ENCODE measurements at regions not wholly inside any gene's neighbourhood (a gene's known extent, or its start where the extent isn't known, plus 50 kb on each side); places are given as distances from the start of the nearest gene placed in this dataset.

DNA sequence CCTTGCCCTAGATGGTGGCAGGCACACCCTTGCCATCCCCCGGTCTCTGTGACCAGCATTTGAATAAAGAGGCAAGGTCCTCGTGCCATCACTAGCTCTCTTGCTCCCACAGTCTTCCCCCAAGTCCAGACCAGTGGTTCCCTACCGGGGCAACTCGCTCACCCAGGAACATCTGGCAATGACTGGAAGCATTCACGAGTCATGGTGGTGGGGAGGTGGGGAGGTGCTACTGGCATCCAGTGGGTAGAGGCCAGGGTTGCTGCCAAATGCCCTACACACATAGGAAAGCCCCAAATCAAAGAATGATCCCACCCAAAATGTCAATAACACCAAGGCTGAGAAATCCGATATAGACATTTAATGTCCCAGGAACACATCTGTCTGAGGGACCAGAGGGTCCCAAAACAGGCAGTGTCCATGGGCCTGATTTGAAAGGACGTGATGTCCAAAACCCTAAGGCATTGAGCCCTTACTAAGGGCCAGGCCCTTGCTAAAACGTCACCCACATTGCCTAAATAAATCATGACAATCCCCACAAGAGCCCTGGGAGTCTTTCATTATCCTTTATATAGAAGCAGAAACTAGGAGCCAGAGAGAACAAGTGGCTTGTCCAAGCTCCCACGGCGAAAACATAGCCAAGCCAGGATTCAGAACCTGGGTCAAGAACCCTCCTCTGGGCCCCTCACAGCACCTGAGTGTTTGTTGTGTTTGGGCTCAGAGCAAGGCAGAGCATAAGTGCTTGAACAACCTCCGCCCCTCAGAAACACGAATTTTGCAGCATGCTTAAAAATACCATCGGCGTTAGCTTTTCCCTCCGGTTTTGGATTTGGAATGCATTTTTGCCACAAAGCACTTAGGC lies 119.3 kb upstream of the WWC1 start:
- no peak for DNase-seq

DNA sequence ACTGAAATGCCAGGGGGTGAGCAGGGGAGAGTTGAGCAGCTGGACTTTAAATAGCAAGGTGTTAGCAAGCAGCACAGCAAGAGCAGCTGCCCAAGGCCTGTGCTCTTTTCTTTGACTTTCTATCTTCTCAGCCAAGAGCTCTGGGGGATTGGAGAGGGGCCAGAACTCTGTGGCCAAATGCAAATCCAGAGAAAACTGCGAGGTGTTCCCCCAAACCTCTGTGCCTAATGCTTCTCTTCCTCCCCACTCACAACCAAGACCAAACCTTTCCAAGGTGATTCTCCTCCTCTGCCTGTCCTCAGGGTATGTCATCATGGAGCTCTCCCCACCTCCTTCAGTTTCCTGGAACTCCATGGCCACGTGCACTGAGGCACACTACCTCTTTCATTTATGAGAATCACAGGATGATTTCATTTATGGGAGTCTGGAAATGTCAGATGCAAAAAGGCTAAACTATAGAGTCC lies 118.7 kb upstream of the WWC1 start:
- no peak for DNase-seq

DNA sequence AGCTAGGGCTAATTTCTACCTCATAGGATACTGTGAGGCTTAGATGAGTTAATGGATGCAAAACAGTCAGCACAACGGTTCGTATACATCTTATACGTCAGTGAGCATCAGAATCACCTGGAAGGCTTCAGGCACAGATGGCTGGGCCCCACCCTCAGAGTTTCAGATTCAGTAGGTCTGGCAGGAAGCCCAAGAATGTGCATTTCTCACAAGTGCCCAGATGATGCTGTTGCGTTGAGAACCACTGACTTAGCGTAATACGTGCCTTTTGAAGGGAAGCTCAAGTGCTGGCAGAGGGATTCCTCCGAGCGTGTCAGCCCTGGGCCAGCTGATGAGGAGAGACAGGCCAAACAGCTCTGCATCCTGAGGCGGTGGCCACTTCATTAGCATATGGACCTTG lies 117.1 kb upstream of the WWC1 start:
- DNase-seq, result no peak

DNA sequence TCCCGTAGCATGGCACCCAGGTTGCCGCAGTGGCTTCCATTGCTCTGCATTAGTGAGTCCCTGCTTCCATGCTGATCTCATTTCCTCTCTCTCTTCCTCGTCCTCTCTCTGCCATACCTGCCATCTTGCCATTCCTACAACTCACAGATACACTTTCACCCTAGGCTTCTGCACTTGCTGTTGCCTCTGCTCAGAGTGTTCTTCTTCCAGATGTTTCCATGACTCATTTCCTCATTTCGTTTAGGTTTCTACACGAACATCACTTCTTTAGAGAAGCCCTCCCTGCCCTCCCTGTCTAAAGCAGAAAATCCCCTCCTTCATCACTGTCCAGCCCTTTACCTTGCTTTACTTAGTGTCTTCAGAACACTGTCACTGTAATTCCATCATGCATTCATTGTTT lies 115.2 kb upstream of the WWC1 start:
- DNase-seq, result peak in 1 of 2 donors; percentile 7

DNA sequence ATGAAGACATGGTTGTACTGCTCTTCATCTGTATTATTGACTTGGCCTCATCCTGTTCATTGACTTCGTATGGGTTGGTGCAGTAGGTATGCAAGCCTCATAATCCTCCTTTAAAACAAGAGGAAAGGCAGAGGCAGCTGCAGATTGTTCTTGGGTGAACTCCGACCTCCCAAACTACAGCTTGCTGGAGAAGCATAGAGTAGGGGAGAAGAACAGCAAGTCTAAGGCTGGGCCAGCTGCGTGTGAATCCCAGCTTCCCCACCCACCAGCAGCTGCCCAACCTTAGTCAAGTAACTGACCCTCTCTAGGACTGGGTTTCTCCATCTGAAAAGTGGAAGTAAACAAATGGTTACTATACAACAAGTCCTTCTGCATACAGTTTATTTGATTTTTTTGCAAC lies 114.5 kb upstream of the WWC1 start:
- peak; percentile 23 to 41 for DNase-seq

DNA sequence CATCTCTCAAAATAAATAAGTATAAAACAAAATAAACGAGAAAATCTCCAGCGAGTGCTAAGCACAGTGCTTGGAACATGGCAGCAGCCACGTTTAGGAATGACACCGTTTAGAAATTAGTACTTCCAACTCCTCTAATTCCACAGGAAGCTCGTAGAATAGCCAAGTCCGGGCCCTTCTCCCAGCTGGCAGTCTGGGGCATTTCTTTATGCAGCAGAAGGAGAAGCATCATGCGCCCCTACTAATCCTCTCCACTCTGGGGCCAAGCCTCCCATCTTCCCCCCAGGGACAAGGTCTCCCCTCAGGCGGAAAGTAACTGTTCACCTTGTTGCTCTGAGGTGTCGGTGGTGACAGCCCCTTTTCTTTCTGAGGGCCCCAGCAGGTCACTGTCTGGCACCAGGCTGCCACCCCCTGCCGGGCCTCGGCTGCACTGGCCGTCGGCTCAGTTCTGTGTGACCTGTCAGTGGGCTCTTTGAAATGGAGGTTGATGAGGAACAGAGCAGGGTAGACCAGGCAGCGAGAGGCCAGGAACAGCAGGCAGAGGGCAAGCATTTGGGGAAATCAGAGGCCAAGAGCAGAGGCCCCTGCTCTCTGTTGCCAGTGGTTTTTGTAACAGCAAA lies 113.5 kb upstream of the WWC1 start:
- DNase-seq, result no peak

DNA sequence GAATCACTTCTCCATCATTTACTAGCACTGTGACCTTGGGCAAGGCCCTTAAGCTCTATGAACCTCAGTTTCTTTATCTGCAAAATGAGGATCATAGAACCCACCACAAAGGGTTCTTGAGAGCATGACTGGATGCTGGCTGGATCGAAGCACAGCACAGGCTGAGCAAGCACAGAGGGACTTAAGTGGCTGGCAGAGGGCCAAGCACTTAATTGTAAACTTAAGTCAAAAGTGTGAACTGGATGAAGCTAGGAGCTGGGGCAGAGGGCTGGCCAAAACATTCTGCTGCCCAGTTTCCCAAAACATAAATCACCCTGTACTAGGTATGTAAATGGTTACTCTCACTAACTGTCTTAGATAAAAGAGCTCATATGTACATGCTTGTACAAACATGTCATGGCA lies 112.3 kb upstream of the WWC1 start:
- no peak for DNase-seq

DNA sequence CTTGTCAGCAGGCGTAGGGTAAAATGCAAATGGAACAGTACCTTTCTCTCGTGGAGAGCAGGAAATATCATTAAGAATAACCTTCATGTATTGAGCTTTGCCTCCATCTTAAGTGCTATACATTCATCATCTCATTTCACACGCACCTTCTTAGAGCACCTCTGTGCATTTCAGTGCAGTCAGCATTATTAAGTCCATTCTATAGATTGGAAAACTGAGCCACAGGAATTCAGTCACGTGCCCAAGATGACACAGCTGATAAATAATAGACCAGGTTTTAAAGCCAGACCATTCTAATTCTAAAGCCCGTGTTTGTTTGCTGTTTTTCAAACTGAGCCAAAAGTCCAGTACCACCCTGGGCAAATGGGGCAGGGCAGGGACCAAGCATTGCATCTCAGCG lies 109.2 kb upstream of the WWC1 start:
- no peak for DNase-seq

DNA sequence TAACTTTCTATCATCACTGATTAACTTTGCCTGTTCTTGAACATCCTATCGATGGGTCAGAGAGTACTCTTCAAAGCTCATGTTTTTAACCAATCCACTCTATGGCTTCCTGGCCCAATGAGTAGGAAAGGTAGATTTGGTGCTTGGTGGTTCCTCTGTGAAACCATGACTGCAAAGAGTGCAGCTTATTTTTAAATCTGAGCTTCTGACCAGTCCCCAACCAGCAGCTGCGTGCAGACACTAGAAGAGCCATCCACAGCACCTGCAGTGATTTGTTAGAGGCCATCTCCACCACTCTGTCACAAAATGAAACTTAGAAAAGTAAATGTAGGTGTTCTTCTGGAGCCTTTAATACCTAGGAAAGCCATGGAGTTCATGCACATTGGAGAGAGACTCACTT lies 107.3 kb upstream of the WWC1 start:
- DNase-seq, result no peak

DNA sequence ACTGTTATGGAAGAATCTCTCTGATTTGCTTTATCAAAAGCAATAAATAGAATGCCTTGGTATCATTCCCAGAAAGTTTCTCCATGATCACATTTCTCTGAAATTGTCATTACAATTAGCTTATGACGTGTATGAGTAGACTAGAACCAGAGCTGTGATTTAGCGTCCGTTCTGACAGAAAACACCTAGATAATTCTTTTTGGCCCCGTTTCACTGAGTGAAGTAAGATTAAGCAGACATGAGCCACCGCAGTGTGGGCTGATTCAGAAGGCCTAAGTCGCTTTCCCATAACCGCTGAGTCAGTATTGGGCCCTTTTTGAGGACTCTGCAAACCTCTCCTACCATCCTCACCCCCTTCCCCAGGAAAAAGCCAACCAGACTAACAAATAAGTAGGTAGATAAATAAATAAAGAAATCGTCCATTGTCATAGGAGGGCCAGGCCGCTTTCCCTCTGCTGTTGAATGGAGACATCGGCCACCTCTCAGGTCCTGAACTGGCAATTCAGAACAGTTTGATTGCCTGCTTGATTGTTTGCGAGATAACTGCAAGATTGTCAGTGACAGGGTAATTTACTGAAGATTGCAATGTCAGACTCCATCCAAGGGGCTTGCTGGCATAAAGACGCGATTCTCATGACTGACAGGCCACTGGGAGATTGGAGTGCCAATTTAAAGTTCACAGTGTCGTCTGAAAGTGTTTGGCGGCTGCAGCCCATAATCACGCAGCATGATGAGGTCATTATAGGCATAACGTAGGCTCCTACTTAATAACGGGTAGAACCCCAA lies 105.0 kb upstream of the WWC1 start:
- DNase-seq, result no peak

DNA sequence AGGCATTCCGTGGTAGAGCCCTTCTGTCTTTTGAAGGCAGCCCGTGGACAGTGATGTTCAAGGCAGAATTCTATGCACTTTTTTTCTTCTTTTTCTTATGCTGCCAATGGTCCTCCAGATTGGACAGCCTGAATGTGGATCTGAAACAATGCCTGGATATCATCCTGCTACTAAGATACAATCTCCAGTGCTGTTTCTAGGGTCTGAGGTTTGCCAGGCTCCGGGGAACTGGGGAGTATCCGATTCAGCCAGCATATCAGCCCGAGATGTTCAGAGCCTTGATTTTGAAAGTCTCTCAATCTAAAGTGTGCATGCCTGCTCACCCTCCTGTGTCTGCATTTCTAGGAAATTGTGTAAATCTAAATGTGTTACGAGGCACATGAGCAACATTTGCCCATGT lies 103.8 kb upstream of the WWC1 start:
- DNase-seq, result no peak

DNA sequence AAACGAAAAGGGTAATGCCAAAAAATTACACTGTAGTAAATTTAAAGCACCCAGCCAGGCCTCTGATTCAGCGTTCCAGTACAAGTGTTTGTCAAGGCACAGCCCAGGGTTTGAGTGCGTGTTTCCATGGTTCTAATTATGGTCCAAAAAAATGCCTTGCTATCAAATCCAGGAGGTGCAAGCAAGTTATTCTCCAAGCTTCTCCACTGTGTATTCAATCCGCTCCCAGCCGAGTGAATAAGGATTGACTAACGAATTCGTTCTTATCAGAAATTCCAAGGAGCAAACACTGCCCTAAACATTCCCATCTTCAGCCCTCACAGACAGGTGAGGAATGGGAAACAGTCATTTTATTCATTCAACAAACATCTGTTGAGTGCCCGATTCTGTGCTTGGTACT lies 103.3 kb upstream of the WWC1 start:
- DNase-seq, result no peak

DNA sequence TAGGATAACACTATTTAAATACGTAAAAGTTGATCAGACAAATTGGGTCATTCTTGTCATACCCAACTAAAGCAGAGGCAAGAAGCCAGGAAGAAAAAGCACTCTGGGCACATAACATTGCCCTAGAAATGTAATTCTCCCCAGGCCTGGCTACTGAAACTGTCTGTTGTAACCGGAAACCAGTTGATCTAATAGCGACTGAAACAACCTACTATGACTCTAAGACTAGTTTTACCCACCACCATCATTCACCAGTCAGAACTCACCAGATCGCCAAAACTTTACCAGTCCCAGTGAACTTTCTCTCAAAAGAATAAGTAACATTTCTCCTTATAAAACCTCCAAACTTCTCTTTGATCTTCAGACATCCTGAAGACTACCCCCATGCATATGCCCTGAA lies 99.3 kb upstream of the WWC1 start:
- DNase-seq, result no peak

DNA sequence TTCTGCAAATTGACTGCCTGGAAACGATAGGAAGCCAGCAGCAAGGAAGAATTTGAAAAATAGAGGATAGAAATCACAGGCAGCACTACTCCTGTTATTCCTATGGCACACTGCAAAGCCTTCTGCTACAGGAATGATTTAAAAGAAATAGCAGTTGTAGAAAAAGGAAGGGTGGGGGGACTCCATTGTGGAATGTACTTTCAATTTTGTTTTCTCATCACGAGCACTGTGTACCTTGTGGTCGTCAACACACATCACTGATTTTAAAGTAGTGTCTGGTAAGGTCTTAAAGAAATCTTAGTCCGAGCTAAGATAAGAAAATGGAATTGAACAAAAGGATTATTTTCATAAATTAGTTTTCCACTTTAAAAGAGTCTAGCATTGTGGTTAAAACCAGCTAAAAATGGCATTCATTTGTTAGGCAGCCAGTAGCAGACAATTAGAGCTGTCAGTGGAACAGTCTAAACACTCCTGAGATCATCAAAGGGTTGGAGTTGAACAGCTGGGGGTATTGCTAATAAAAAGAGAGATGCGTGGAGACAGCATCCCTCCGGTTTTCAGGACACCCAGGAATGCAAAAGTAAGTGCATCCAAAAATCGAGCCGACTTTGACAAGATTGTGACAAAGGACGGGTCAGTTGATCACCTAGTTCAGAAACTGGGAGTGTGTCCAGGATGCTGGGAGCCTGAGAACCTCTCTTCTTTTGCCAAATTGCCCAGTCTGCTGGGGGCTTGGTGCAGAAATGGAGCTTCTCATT lies 97.8 kb upstream of the WWC1 start:
- no peak for DNase-seq

DNA sequence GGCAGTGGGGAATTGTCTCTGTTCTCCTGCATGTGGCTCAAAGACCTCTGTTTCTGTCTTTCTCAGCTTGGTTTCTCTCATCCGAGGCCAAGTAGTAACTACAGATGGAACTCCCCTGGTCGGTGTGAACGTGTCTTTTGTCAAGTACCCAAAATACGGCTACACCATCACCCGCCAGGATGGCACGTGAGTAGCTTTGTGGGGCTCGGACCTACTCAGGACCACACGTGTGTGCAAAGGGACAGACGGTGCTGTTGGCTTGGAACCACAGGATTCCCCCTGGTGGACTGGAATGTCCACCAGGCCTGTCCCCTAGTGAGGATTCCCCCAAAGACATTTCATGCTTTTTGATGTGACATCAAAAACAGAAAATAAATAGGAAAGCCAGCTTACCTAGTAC lies 96.3 kb upstream of the WWC1 start:
- no peak for DNase-seq

DNA sequence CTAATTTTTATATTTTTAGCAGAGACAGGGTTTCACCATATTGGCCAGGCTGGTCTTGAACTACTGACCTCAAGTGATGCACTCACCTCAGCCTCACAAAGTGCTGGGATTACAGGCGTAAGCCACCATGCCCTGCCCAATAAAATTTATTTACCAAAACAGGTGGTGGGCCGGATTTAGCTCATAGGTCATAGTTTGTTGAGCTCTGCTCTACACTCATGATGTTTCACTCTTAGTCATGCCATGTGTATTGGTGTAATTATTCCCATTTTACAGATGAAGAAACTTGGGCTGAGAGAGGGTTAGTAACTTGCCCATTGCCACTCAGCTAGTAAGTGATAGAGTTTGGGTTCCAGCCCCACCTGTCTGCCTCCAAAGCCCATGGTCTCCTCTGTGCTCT lies 93.1 kb upstream of the WWC1 start:
- DNase-seq, result no peak

DNA sequence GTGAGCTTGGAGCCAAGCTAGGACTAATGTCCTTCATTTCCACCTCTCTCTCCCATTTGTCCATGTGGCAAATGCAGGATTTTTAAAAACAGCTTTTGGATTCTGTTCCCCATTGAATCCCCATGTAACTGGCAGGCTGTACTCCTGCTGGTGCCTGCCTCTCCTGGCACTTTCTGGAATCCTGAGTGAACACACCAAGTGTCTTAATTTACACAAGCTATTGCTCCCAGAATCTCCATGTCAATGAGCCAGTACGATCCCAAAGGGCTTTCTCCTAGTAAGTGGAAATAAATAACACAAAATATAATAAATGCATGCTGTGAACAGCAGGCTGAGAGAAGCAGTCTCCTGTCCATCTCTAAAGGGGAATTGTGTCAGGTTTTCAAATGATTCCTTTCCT lies 88.4 kb upstream of the WWC1 start:
- DNase-seq, result no peak

DNA sequence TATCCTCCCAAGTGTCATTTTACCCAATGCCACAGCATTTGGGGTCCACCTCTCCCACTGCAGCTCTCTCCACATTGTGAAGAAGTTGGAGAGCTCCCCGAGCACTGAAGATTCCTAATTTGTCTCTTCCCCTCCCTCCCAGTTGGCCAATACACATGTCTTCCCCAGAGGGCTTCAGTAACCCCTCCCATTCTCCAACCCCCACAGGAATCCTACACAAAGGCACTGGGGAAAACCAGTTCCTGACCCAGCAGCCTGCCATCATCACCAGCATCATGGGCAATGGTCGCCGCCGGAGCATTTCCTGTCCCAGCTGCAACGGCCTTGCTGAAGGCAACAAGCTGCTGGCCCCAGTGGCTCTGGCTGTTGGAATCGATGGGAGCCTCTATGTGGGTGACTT lies 87.3 kb upstream of the WWC1 start:
- DNase-seq, result no peak

DNA sequence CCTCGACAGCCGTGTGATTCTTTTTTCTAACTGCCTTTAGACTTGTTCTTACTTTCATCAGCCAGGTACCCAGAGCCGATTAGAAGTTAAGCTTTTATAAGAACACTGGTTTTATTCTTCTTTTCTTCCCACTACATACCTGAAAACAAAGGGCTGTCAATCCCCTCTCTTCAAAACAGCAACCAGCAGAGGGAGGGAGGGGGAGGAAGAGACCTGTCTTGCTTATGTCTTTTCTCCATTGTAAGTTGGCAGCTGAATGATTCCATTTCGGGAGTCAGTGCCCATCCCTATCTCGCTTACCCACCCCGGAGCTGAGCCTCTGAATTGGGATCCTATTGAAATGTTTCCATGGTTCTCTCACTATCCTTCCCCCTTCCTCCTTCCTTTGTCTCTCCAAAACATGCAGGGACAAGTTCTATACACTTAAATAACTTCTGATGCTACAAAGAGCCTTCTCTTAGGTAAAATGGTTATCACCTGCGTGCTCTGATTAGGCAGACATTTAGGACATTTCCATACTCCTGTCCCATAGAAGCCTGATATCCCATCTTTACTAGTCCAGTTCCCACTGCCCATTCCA lies 83.9 kb upstream of the WWC1 start:
- no peak for DNase-seq

DNA sequence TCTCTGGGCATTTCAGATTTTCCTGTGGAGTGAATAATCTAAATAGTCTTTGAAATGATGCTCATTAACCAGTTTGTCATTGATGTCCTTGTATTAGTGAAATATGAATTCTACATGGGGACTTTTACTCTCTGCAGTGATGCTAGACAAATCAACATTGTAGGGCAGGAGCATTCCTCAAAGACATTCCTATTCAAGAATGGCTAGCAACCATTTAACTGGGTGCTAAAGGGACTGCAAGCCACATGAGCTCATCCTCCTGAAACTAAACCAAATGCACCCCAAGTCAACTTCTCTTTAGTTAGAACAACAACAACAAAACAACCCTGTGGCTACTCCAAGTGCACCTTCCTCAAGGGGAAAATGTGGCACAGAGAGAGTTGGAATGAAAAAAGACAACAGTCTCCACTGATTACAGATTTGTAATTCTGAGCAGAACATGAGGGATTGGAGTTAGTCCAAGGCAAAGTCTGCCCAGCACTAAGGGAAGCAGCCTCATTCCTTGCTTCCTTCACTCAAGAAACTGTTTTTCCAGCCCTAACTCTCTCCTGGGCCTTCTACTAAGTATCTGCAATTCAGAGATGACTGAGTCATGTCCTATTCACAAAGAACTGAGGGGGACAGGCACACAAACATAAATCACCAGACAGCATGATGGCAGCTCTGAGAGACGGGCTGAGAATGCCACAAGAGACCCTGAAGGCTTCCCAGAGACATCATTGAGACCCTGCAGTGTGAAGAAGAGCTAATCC lies 82.0 kb upstream of the WWC1 start:
- no peak for DNase-seq

DNA sequence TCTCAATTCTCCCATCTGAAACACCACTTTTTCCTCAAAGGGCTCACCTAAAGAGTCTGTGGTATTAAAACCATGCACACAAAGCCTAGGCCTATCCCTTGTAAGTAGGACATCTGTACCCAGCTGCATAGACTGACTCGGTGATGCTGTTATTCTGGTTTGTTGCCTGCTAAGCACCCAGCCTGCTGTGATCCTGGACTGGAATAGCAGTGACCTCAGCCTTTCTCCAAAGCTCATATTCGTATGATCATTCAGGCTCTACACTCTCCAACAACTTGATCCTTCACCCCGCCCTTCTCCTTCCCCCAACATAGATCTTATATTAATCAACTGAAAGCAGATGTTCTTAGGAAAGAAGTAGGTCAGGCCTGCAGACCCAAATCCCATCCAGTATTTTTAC lies 81.4 kb upstream of the WWC1 start:
- DNase-seq, result no peak

DNA sequence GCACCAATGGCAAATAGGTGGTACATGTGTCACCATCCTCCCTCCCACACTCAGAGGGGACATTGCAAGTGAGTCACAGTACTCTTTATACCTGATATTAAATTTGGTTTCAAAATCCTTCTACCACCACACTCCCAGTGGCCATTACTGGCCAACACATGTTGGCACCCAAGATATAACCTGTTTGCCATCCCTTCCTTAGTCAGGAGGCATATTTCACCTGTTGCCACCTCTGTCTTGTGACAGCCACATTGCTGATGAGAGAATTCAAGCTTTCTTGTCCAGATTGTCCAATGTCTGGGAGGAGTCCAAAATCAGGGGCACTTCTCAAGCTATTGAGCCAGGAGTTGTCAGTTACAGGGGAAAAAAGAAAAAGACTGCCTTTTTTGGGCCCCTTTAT lies 80.2 kb upstream of the WWC1 start:
- no peak for DNase-seq
